ENCODE measurements at regions not wholly inside any gene's neighbourhood (a gene's known extent, or its start where the extent isn't known, plus 50 kb on each side); places are given as distances from the start of the nearest gene placed in this dataset.
"Not testable (repeated sequence)": the region's sequence is repeated elsewhere in the genome, so short reads cannot be mapped to it uniquely, and the experiment has no call there.

DNA sequence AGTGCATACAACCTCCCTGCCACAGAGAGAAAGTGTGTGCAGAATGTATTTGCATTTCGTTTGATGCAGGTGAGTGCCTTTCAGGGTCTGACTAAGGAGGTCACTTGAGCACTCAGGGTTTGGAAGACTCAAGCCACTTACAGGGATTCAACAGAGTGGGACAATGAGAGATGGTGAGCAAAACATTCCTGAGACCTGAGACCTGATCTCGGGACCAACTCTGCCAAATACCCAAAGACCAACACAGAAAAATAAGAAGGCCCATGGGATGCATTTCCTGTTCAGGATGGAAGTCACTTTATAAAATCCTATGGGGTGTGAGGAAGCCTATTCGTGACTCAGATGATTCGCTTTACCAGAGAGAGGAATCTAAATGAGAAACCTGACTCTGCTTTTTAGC is 65.2 kb upstream of the LARGE1 start:
- DNase-seq (no peak), ATAC-seq (no peak)
- Mint-ChIP-seq H3K36me3 (ENCODE audit: low read depth) (no peaks in the 10 kb centered on the region), H3K4me1 (ENCODE audit: low read depth) (no peaks in the 10 kb centered on the region), H3K4me3 (no peak overlapping the region), H3K27ac (no peak overlapping the region), H3K27me3 (no peaks in the 10 kb centered on the region), H3K9me3 (no peaks in the 10 kb centered on the region)
- TF ChIP-seq, protein P1, sequence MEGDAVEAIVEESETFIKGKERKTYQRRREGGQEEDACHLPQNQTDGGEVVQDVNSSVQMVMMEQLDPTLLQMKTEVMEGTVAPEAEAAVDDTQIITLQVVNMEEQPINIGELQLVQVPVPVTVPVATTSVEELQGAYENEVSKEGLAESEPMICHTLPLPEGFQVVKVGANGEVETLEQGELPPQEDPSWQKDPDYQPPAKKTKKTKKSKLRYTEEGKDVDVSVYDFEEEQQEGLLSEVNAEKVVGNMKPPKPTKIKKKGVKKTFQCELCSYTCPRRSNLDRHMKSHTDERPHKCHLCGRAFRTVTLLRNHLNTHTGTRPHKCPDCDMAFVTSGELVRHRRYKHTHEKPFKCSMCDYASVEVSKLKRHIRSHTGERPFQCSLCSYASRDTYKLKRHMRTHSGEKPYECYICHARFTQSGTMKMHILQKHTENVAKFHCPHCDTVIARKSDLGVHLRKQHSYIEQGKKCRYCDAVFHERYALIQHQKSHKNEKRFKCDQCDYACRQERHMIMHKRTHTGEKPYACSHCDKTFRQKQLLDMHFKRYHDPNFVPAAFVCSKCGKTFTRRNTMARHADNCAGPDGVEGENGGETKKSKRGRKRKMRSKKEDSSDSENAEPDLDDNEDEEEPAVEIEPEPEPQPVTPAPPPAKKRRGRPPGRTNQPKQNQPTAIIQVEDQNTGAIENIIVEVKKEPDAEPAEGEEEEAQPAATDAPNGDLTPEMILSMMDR (IDR thresholded peaks at IDR 0.05): no peak
- intact Hi-C loops (cut with micrococcal nuclease): no loop called here
- ChIA-PET CTCF (no interaction called here), POLR2A (no interaction called here)

DNA sequence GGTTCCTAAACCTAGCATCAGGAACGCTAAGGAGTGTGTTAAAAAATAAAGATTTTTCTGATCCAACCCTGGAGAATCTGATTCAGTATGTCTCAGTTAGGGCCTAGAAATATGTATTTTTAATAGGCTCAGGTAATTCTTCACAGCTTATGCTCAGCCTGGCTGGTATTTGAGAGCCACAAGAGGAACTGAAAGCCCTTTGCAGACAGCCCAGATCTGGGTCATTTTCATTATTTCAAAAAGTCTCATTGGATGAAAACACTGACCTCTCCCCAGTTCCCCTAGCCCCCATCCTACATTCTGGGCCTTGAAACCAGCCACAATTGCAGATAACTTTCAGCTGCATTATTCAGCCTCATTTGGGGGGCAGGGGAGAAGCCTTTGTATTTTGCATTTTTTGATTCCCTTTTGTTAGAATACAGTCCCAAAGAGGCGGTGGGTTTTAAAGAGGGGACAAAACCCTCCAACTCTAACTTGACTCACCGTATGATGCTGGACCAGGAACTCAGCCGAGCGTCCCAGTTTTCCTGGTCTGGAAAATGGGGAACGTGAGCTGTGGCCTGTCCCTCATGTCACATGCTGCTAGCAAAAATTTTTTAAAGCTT is 66.0 kb upstream of the LARGE1 start:
- Mint-ChIP-seq H3K27ac (no peak overlapping the region), H3K36me3 (ENCODE audit: low read depth) (no peaks in the 10 kb centered on the region), H3K27me3 (no peaks in the 10 kb centered on the region), H3K4me1 (ENCODE audit: low read depth) (no peaks in the 10 kb centered on the region), H3K4me3 (no peak overlapping the region), H3K9me3 (no peaks in the 10 kb centered on the region)
- intact Hi-C loops (cut with micrococcal nuclease): no loop called here
- DNase-seq (no peak), ATAC-seq (no peak)
- ChIA-PET POLR2A (no interaction called here), CTCF (no interaction called here)
- TF ChIP-seq, protein P1 (IDR thresholded peaks at IDR 0.05): no peak

DNA sequence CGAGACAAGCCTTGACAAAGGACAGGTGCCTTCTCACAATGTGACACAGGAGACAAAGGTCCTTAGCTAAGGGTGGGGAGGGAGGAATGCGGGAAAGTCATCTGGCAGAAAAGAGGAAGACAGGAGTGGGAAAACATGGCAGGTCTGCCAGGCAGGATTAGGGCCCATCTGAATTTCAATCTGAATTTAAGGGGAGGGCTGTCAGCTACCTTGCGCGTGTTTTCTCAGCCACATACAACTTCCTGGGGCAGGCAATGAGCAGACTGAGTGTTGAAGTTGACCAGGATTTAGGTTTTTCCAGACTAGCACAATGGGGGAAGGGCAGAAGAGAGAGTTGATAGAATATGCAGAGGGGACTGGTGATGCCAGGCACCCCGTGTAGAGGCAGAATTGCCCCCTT is 66.7 kb upstream of the LARGE1 start:
- Mint-ChIP-seq H3K4me3 (no peak overlapping the region), H3K36me3 (ENCODE audit: low read depth) (no peaks in the 10 kb centered on the region), H3K4me1 (ENCODE audit: low read depth) (no peaks in the 10 kb centered on the region), H3K27ac (no peak overlapping the region), H3K27me3 (no peaks in the 10 kb centered on the region), H3K9me3 (no peaks in the 10 kb centered on the region)
- ChIA-PET CTCF (no interaction called here), POLR2A (no interaction called here)
- TF ChIP-seq, protein P1 (IDR thresholded peaks at IDR 0.05): no peak
- ATAC-seq (no peak), DNase-seq (no peak)
- intact Hi-C loops (cut with micrococcal nuclease): no loop called here

DNA sequence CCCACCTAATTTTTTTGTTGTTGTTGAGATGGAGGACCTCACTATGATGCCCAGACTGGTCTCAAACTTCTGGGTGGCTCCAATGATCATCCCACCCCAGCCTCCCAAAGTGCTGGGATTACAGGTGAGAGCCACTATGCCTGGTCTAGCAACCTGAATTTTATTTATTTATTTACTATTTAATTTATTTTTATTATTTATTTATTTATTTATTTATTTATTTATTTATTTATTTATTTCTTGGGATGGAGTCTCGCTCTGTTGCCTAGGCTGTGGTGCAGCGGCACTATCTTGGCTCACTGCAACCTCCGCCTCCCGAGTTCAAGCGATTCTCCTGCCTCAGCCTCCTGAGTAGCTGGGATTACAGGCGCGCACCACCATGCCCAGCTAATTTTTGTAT is 69.0 kb upstream of the LARGE1 start:
- DNase-seq; ATAC-seq; H3K4me1 Mint-ChIP-seq (ENCODE audit: low read depth); H3K27ac Mint-ChIP-seq; POLR2A ChIA-PET; H3K4me3 Mint-ChIP-seq; H3K36me3 Mint-ChIP-seq (ENCODE audit: low read depth); H3K27me3 Mint-ChIP-seq; intact Hi-C loops (cut with micrococcal nuclease); H3K9me3 Mint-ChIP-seq; CTCF ChIA-PET: not testable (repeated sequence)

DNA sequence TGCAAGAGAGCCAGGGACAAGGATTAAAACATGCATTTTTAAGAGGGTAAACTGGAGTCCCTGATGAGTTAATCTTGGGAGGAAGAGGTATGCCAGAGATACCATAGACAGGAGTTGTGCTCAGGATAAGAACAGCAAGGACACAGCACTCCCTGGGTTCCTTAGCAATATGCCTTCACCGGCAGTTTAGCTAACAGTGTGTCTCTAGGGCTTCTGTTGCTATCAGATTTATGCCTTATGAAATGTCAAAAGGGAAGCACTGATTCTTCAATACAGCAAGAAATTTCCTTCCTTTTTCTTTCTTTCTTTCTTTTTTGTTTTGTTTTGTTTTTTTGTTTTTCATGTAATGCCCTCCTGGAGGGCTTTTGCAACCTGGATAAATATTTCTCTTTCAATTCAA is 71.3 kb upstream of the LARGE1 start:
- TF ChIP-seq, protein P1 (IDR thresholded peaks at IDR 0.05): no peak
- Mint-ChIP-seq H3K4me1 (ENCODE audit: low read depth) (no peaks in the 10 kb centered on the region), H3K27ac (no peak overlapping the region), H3K27me3 (no peaks in the 10 kb centered on the region), H3K9me3 (peaks cover 4% of the 10 kb centered on the region), H3K36me3 (ENCODE audit: low read depth) (no peaks in the 10 kb centered on the region), H3K4me3 (no peak overlapping the region)
- CTCF ChIA-PET: no interaction called here
- DNase-seq: no peak
- POLR2A ChIA-PET: interaction anchor here (0.6 kb wide), 1 partner anchor 38 kb away, joined by 3 read pairs; no protein-coding TSS in a partner anchor
- ATAC-seq: no peak
- intact Hi-C loops (cut with micrococcal nuclease): no loop called here

DNA sequence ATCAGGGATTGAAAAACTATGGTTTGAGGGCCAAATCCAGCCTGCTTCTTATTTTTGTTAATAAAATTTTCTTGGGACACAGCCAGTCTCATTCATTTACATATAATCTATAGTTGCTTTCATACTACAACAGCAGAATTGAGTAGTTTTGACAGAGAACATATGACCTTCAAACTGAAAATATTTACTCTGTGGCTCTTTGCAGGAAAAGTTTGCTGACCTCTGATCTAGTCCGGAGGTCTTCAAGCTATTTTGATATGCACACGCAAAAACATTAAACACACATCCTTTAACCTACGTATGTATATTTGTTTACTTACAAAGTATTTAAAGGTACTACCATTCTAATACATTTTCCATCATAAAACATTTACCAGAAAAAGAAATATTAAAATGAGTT is 76.5 kb upstream of the LARGE1 start:
- intact Hi-C loops (cut with micrococcal nuclease): no loop called here
- H3K36me3 Mint-ChIP-seq (ENCODE audit: low read depth): no peaks in the 10 kb centered on the region
- H3K27me3 Mint-ChIP-seq: no peaks in the 10 kb centered on the region
- no peak for DNase-seq
- ATAC-seq: no peak
- no peaks in the 10 kb centered on the region for H3K4me1 Mint-ChIP-seq (ENCODE audit: low read depth)
- ChIA-PET POLR2A (no interaction called here), CTCF (no interaction called here)
- H3K4me3 Mint-ChIP-seq: no peak overlapping the region
- TF ChIP-seq, protein P1 (IDR thresholded peaks at IDR 0.05): no peak
- peaks cover 13% of the 10 kb centered on the region for H3K9me3 Mint-ChIP-seq
- no peak overlapping the region for H3K27ac Mint-ChIP-seq
